Breast epithelium (tissue), 4 donors: ENCODE measurements at regions not wholly inside any gene's neighbourhood (a gene's known extent, or its start where the extent isn't known, plus 50 kb on each side); places are given as distances from the start of the nearest gene placed in this dataset.

Source experiments
- DNase-seq, 2 donors: peaks; one replicate each; pipeline ENCODE4 v3.0.0-alpha.2; 2019; ENCODE audit warnings: low spot score in 2 of 2
- H3K27ac ChIP-seq, 2 donors: fragments of 200-600 bp; sonication (generic) in 1 of 2; one replicate each; pipeline ENCODE4 v1.5.1; 2016 to 2019; ENCODE audit warnings: mild to moderate bottlenecking in 1 of 2
- H3K27me3 ChIP-seq, 2 donors: fragments of 200-600 bp; sonication (generic) in 1 of 2; one replicate each; pipeline versions ENCODE4 v1.5.1 to v1.6.0; 2017 to 2019; ENCODE audit warnings: control low read depth in 1 of 2, mild to moderate bottlenecking in 1 of 2
- H3K36me3 ChIP-seq: fragments of 200-600 bp; one replicate; pipeline ENCODE4 v1.5.1; 2019
- H3K4me1 ChIP-seq, 2 donors: fragments of 200-600 bp; sonication (generic); one replicate each; pipeline ENCODE4 v1.5.1; 2016 to 2019; ENCODE audit warnings: control low read depth in 1 of 2
- H3K4me3 ChIP-seq, 3 donors: fragments of 200-600 bp; sonication (generic); 1 replicate in 2 of 3; 2 replicates in 1 of 3; pipeline ENCODE4 v1.5.1; 2016 to 2019; ENCODE audit warnings: mild to moderate bottlenecking in 3 of 3, moderate library complexity in 2 of 3
- H3K9me3 ChIP-seq, 2 donors: fragments of 200-600 bp; sonication (generic) in 1 of 2; one replicate each; pipeline ENCODE4 v1.5.1; 2016 to 2019; ENCODE audit warnings: control low read depth in 1 of 2
- POLR2A ChIP-seq: fragments of 450-650 bp; IDR thresholded peaks from one replicate; pipeline ENCODE4 v1.6.1; 2016; ENCODE audit warnings: antibody characterized with exemption, mild to moderate bottlenecking, moderate library complexity
- POLR2AphosphoS5 ChIP-seq, 3 donors: sonication (generic); formaldehyde crosslinking; IDR thresholded peaks; one replicate each; pipeline ENCODE4 v1.6.1; 2017; ENCODE audit warnings: antibody characterized with exemption in 3 of 3
- intact Hi-C: fragments of 100-400 bp; cut with DNase I; formaldehyde crosslinking; loops from one replicate; pipeline ENCODE4 v1.15.1; 2023; ENCODE audit warnings: low total_unique reads
- TF ChIP-seq, protein P1 (sequence below), 3 donors: fragments of 450-650 bp; IDR thresholded peaks; one replicate each; pipeline ENCODE4 v1.5.1; 2016 to 2017; ENCODE audit warnings: antibody characterized with exemption in 3 of 3, mild to moderate bottlenecking in 3 of 3, moderate library complexity in 3 of 3

DNA sequence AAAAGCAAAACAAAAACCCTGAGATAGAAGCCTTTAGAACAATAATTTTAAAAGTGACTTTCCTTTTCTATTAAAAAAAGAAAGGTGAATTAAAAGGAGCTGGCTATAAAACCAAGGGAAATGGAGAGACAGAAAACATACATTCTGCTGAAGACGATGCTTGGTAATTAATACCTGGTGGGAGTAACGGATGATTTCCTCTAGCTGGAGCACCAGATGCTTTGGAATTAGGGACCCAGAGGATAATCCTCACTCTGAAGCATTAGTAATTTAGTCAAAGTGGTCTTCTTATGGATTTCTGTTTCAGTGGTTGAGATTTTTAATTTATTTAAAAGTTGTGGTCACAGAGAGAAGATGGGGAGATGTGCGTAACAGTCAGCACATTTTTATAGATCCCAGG lies 982.5 kb downstream of the TLE4 start:
- intact Hi-C loops: no loop called here

DNA sequence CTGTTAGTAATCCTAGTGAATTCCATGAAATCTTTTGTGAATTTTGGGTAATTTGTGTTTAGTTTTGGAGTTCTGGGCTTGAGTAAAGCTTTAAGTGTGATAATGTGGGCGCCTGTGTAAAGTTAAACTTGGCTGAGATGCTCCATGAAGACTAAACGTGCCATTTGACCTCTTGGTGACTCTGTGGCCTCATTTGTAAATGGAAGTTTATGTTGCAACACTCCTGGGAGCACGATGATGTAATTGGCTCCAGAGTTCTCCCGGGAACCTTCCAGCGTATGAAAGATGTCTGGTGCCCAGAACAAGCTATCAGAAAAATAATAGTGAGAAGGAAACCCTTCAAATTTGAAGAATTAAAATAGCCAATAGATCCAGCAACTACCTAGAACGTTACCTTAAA lies 981.2 kb downstream of the TLE4 start:
- H3K27me3 ChIP-seq: no peaks in the 10 kb centered on the region
- H3K4me1 ChIP-seq: no peaks in the 10 kb centered on the region
- DNase-seq: no peak
- no peak overlapping the region for H3K27ac ChIP-seq
- no peaks in the 10 kb centered on the region for H3K36me3 ChIP-seq
- H3K9me3 ChIP-seq: no peaks in the 10 kb centered on the region
- intact Hi-C loops: no loop called here
- TF ChIP-seq POLR2AphosphoS5 (IDR thresholded peaks at IDR 0.05) (no peak), POLR2A (no peak)
- no peak overlapping the region for H3K4me3 ChIP-seq

More for the DNA sequence above, 982.5 kb downstream of the TLE4 start:
- Histone ChIP-seq H3K4me3 (no peak overlapping the region), H3K36me3 (no peaks in the 10 kb centered on the region), H3K27me3 (no peaks in the 10 kb centered on the region), H3K4me1 (no peaks in the 10 kb centered on the region), H3K27ac (no peak overlapping the region), H3K9me3 (no peaks in the 10 kb centered on the region)
- no peak for DNase-seq
- TF ChIP-seq POLR2A (no peak), POLR2AphosphoS5 (IDR thresholded peaks at IDR 0.05) (no peak)
- TF ChIP-seq, protein P1, sequence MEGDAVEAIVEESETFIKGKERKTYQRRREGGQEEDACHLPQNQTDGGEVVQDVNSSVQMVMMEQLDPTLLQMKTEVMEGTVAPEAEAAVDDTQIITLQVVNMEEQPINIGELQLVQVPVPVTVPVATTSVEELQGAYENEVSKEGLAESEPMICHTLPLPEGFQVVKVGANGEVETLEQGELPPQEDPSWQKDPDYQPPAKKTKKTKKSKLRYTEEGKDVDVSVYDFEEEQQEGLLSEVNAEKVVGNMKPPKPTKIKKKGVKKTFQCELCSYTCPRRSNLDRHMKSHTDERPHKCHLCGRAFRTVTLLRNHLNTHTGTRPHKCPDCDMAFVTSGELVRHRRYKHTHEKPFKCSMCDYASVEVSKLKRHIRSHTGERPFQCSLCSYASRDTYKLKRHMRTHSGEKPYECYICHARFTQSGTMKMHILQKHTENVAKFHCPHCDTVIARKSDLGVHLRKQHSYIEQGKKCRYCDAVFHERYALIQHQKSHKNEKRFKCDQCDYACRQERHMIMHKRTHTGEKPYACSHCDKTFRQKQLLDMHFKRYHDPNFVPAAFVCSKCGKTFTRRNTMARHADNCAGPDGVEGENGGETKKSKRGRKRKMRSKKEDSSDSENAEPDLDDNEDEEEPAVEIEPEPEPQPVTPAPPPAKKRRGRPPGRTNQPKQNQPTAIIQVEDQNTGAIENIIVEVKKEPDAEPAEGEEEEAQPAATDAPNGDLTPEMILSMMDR (IDR thresholded peaks at IDR 0.05): no peak

DNA sequence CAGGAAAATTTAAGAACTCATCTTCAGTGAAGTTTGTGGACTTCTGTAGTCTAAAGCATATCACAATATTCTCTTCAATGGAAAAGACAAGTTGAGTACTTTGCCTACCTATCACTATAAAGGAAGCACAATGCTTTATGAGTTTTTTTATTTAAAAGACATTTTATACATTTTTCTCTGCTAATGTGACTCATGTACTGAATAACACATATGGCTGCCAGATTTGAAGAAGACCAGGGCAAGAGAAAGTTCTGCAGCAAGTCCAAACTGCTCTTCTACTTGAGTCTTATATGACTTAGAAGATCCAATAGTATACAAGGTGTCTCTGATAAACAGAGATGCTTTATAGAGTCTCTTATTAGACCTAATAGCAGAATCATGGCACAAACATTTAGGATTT lies 978.4 kb downstream of the TLE4 start:
- no peaks in the 10 kb centered on the region for H3K9me3 ChIP-seq
- intact Hi-C loops: no loop called here
- no peaks in the 10 kb centered on the region for H3K27me3 ChIP-seq
- H3K4me3 ChIP-seq: no peak overlapping the region
- no peak overlapping the region for H3K27ac ChIP-seq
- no peaks in the 10 kb centered on the region for H3K36me3 ChIP-seq
- H3K4me1 ChIP-seq: no peaks in the 10 kb centered on the region
- no peak for DNase-seq
- TF ChIP-seq POLR2AphosphoS5 (IDR thresholded peaks at IDR 0.05) (no peak), POLR2A (no peak)
- TF ChIP-seq, protein P1 (IDR thresholded peaks at IDR 0.05): no peak

DNA sequence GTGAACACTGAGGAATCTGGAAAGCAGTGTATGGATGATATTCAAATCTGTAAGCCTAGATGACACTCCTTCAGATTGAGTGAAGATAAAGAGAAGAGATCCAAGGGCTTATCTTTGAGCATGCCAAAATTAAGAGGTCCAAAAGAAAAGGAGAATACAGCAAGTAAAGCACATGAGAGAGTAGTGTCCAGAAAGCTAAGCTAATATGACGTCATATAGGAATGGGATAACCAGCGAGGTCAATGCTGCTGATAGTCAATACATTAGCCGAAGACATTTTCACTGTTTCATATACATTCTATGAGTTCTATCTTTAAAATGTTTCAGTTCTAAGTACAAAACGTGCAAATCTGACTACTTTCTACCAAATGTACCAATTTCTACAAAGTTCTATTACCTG lies 975.8 kb downstream of the TLE4 start:
- Histone ChIP-seq H3K4me3 (no peak overlapping the region), H3K36me3 (no peaks in the 10 kb centered on the region), H3K4me1 (no peaks in the 10 kb centered on the region), H3K27me3 (no peaks in the 10 kb centered on the region), H3K9me3 (peaks cover 3 to 10% of the 10 kb centered on the region in 2 donors), H3K27ac (no peak overlapping the region)
- intact Hi-C loops: no loop called here
- TF ChIP-seq POLR2A (no peak), POLR2AphosphoS5 (IDR thresholded peaks at IDR 0.05) (no peak)
- DNase-seq: no peak

DNA sequence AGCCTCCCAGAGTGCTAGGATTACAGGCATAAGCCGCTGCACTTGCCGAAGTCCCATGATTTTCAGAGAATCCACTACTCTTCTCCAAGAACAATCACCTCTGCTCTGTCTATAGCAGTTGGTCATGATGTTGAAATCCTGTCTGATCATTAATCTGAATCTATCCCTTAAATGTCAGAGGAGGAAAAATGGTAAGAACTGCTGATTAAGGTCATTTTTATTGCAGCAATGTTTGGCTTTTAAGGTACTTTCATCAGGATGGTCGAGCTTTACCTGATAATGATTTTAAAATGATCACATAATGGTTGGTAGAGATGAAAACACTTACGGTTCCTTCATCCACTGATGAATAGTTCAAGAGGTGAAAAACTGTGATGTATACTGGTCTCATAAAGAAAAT lies 968.6 kb downstream of the TLE4 start:
- DNase-seq: no peak
- no peaks in the 10 kb centered on the region for H3K4me1 ChIP-seq
- peaks cover 3 to 10% of the 10 kb centered on the region in 2 donors for H3K9me3 ChIP-seq
- H3K27ac ChIP-seq: no peak overlapping the region
- no peak overlapping the region for H3K4me3 ChIP-seq
- no peaks in the 10 kb centered on the region for H3K27me3 ChIP-seq
- no peak for TF ChIP-seq POLR2AphosphoS5 (IDR thresholded peaks at IDR 0.05)
- TF ChIP-seq, protein P1 (IDR thresholded peaks at IDR 0.05): no peak
- no peak for TF ChIP-seq POLR2A
- no peaks in the 10 kb centered on the region for H3K36me3 ChIP-seq
- intact Hi-C loops: no loop called here

DNA sequence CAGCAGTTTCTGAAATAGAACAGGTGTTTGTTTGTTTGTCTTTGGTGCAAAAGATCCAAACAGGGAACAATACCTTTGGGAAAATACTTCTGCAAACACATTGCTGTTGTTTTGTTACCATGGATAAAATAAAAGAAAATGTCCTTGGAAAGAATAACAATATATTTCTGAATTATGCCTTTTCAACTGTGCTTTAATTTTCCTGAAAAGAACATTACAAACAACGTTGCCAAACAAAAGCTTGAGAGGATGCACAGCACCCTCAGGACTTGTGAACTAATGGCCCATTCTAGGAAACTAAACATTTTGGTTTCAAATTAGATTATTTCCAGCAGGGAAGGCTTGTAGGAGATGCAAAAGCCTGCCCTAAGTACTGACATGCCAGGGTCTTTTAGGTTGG lies 967.2 kb downstream of the TLE4 start:
- TF ChIP-seq POLR2AphosphoS5 (IDR thresholded peaks at IDR 0.05): no peak
- TF ChIP-seq POLR2A: no peak
- TF ChIP-seq, protein P1 (IDR thresholded peaks at IDR 0.05): no peak
- Histone ChIP-seq H3K9me3 (peaks cover 0 to 2% of the 10 kb centered on the region in 2 donors), H3K27me3 (no peaks in the 10 kb centered on the region), H3K36me3 (no peaks in the 10 kb centered on the region), H3K4me1 (no peaks in the 10 kb centered on the region), H3K27ac (no peak overlapping the region), H3K4me3 (no peak overlapping the region)
- intact Hi-C loops: no loop called here
- no peak for DNase-seq
